K562 (cell line): ENCODE measurements at regions not wholly inside any gene's neighbourhood (a gene's known extent, or its start where the extent isn't known, plus 50 kb on each side); places are given as distances from the start of the nearest gene placed in this dataset.

Source experiments
- BACH1 ChIP-seq: fragments of 200-800 bp; sonication (Bioruptor generic); IDR thresholded peaks from 2 replicates; pipeline ENCODE4 v1.6.1; 2016; ENCODE audit warnings: missing genetic modification characterization, missing compliant biosample characterization
- C11orf30 ChIP-seq: fragments of 450-650 bp; IDR thresholded peaks from 2 replicates; pipeline ENCODE4 v1.6.1; 2016; ENCODE audit warnings: low read depth, mild to moderate bottlenecking
- CCNT2 ChIP-seq: IDR thresholded peaks from 2 replicates; pipeline ENCODE4 v1.6.1; 2011; ENCODE audit warnings: borderline replicate concordance, low read depth, mild to moderate bottlenecking, moderate library complexity, mixed read lengths, low read length; ENCODE audit not compliant: insufficient read length; ENCODE audit errors: extremely low read depth
- DPF2 ChIP-seq: fragments of 450-650 bp; IDR thresholded peaks from 2 replicates; pipeline ENCODE4 v1.6.1; 2016
- ELF4 ChIP-seq: fragments of 450-650 bp; formaldehyde crosslinking; IDR thresholded peaks from 2 replicates; pipeline ENCODE4 v1.4.0; 2022; ENCODE audit warnings: missing genetic modification characterization
- GTF2E2 ChIP-seq: fragments of 200-800 bp; sonication (Bioruptor generic); IDR thresholded peaks from 2 replicates; pipeline ENCODE4 v1.6.1; 2016; ENCODE audit warnings: missing genetic modification characterization, missing compliant biosample characterization
- KHSRP ChIP-seq: fragments of 450-650 bp; IDR thresholded peaks from 2 replicates; pipeline ENCODE4 v1.6.1; 2017
- MAFF ChIP-seq: IDR thresholded peaks from 2 replicates; pipeline ENCODE4 v1.6.1; 2012; ENCODE audit warnings: low read length, improper control_type of control experiment
- MAFG ChIP-seq: fragments of 450-650 bp; conservative IDR thresholded peaks from 2 replicates; pipeline ENCODE4 v1.6.1; 2016; ENCODE audit warnings: missing genetic modification characterization, missing compliant biosample characterization
- NR2F6 ChIP-seq: fragments of 450-650 bp; formaldehyde crosslinking; IDR thresholded peaks from 2 replicates; pipeline ENCODE4 v1.4.0; 2020; ENCODE audit warnings: mild to moderate bottlenecking
- PRDM10 ChIP-seq: fragments of 450-650 bp; IDR thresholded peaks from 2 replicates; pipeline ENCODE4 v1.6.1; 2018; ENCODE audit not compliant: partially characterized antibody
- PURB ChIP-seq: sonication (generic); formaldehyde crosslinking; IDR thresholded peaks from 2 replicates; pipeline ENCODE4 v1.9.0; 2021; ENCODE audit warnings: low read depth, mild to moderate bottlenecking, missing genetic modification reagents
- TAL1 ChIP-seq: fragments of 450-650 bp; IDR thresholded peaks from 2 replicates; pipeline ENCODE4 v1.6.1; 2016; ENCODE audit warnings: mild to moderate bottlenecking
- ZC3H4 ChIP-seq: sonication (generic); formaldehyde crosslinking; IDR thresholded peaks from 2 replicates; pipeline ENCODE4 v1.9.0; 2021; ENCODE audit warnings: missing genetic modification reagents, borderline replicate concordance
- ZNF316 ChIP-seq: fragments of 450-650 bp; IDR thresholded peaks from 2 replicates; pipeline ENCODE4 v1.6.1; 2016
- ZNF75A ChIP-seq: fragments of 450-650 bp; formaldehyde crosslinking; IDR thresholded peaks from 2 replicates; pipeline ENCODE4 v1.4.0; 2020; ENCODE audit warnings: mild to moderate bottlenecking
- ZNF76 ChIP-seq: fragments of 250-450 bp; sonication (Bioruptor Pico); IDR thresholded peaks from 2 replicates; pipeline ENCODE4 v1.4.0; 2020; ENCODE audit warnings: mild to moderate bottlenecking, moderate library complexity, borderline replicate concordance
- TF ChIP-seq, protein P1 (sequence below), 2 experiments: fragments of 450-650 bp; IDR thresholded peaks; 2 replicates each; pipeline ENCODE4 v1.6.1; 2018; ENCODE audit warnings: mild to moderate bottlenecking in 2 of 2, low read depth in 1 of 2; ENCODE audit not compliant: partially characterized antibody in 2 of 2
- TF ChIP-seq, protein P2 (sequence below), 3 experiments: fragments of 200-800 bp in 1 of 3; sonication (Bioruptor generic) in 1 of 3; sonication (generic) in 1 of 3; formaldehyde crosslinking in 1 of 3; IDR thresholded peaks; 2 replicates each; pipeline versions ENCODE4 v1.6.1 to v1.8.0; 2016 to 2022; ENCODE audit warnings: mild to moderate bottlenecking in 2 of 3, missing compliant biosample characterization in 2 of 3, missing genetic modification characterization in 2 of 3, missing genetic modification reagents in 1 of 3
- TF ChIP-seq, protein P3 (sequence below): fragments of 450-650 bp; IDR thresholded peaks from 2 replicates; pipeline ENCODE4 v1.6.1; 2017; ENCODE audit warnings: antibody characterized with exemption

DNA sequence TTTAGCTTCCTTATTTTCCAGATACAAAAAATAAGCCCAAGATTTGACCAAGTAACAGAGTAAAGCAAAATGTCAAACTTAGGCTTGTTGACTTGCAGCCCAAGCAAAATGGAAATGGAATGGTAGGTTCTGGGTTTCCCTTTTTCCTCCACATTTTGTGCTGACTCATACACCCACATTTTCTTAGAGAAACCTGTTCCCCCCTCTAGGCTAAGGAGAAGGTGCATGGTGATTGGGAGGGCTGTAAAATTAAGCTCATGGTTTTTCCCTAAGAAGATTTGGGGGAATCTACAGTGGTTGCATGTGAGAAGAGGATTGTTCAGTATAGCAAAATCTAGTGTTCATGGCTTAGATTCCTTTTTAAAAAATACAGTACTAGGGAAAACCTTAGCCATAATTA, 127.4 kb downstream of the ARL4A start (continued):
- TF ChIP-seq, protein P1, sequence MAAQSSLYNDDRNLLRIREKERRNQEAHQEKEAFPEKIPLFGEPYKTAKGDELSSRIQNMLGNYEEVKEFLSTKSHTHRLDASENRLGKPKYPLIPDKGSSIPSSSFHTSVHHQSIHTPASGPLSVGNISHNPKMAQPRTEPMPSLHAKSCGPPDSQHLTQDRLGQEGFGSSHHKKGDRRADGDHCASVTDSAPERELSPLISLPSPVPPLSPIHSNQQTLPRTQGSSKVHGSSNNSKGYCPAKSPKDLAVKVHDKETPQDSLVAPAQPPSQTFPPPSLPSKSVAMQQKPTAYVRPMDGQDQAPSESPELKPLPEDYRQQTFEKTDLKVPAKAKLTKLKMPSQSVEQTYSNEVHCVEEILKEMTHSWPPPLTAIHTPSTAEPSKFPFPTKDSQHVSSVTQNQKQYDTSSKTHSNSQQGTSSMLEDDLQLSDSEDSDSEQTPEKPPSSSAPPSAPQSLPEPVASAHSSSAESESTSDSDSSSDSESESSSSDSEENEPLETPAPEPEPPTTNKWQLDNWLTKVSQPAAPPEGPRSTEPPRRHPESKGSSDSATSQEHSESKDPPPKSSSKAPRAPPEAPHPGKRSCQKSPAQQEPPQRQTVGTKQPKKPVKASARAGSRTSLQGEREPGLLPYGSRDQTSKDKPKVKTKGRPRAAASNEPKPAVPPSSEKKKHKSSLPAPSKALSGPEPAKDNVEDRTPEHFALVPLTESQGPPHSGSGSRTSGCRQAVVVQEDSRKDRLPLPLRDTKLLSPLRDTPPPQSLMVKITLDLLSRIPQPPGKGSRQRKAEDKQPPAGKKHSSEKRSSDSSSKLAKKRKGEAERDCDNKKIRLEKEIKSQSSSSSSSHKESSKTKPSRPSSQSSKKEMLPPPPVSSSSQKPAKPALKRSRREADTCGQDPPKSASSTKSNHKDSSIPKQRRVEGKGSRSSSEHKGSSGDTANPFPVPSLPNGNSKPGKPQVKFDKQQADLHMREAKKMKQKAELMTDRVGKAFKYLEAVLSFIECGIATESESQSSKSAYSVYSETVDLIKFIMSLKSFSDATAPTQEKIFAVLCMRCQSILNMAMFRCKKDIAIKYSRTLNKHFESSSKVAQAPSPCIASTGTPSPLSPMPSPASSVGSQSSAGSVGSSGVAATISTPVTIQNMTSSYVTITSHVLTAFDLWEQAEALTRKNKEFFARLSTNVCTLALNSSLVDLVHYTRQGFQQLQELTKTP (IDR thresholded peaks at IDR 0.05; ENCODE audit: low read depth in 1 of 2, partially characterized antibody in 2 of 2): no peak
- TF ChIP-seq ZNF76 (CRISPR knock-in tag): no peak
- no peak for TF ChIP-seq TAL1
- TF ChIP-seq GTF2E2: no peak
- TF ChIP-seq ZNF316: peak; percentile 96
- TF ChIP-seq C11orf30: peak; percentile 90
- TF ChIP-seq MAFG (tag): peak; percentile 91
- TF ChIP-seq, protein P2, sequence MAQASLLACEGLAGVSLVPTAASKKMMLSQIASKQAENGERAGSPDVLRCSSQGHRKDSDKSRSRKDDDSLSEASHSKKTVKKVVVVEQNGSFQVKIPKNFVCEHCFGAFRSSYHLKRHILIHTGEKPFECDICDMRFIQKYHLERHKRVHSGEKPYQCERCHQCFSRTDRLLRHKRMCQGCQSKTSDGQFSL (CRISPR knock-in tag; IDR thresholded peaks at IDR 0.05): no peak
- TF ChIP-seq, protein P2 (tag; IDR thresholded peaks at IDR 0.05): no peak
- TF ChIP-seq, protein P3, sequence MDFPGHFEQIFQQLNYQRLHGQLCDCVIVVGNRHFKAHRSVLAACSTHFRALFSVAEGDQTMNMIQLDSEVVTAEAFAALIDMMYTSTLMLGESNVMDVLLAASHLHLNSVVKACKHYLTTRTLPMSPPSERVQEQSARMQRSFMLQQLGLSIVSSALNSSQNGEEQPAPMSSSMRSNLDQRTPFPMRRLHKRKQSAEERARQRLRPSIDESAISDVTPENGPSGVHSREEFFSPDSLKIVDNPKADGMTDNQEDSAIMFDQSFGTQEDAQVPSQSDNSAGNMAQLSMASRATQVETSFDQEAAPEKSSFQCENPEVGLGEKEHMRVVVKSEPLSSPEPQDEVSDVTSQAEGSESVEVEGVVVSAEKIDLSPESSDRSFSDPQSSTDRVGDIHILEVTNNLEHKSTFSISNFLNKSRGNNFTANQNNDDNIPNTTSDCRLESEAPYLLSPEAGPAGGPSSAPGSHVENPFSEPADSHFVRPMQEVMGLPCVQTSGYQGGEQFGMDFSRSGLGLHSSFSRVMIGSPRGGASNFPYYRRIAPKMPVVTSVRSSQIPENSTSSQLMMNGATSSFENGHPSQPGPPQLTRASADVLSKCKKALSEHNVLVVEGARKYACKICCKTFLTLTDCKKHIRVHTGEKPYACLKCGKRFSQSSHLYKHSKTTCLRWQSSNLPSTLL: no peak
- no peak for TF ChIP-seq PURB (CRISPR knock-in tag)
- TF ChIP-seq ELF4 (CRISPR knock-in tag): no peak
- TF ChIP-seq CCNT2: no peak
- TF ChIP-seq KHSRP: no peak
- TF ChIP-seq ZC3H4 (CRISPR knock-in tag): no peak
- TF ChIP-seq BACH1 (tag): 0 out of 2 replicates have a peak, but pooled peaks have one; percentile 40
- TF ChIP-seq NR2F6 (CRISPR knock-in tag): no peak
- TF ChIP-seq MAFF: peak; percentile 81
- peak; percentile 26; the same call in 1 of the 2 replicates for TF ChIP-seq DPF2
- TF ChIP-seq PRDM10: peak; percentile 63
- no peak for TF ChIP-seq ZNF75A
